Suprapubic skin (tissue), 4 donors: ENCODE measurements at regions not wholly inside any gene's neighbourhood (a gene's known extent, or its start where the extent isn't known, plus 50 kb on each side); places are given as distances from the start of the nearest gene placed in this dataset.

Experiments
- EP300 ChIP-seq: sonication (generic); formaldehyde crosslinking; IDR thresholded peaks from one replicate; pipeline ENCODE4 v1.6.1; 2017; ENCODE audit warnings: antibody characterized with exemption
- POLR2A ChIP-seq, 2 donors: fragments of 450-650 bp; IDR thresholded peaks; one replicate each; pipeline ENCODE4 v1.6.1; 2017; ENCODE audit warnings: antibody characterized with exemption in 2 of 2, mild to moderate bottlenecking in 2 of 2, moderate library complexity in 2 of 2
- POLR2AphosphoS5 ChIP-seq, 3 donors: sonication (generic); formaldehyde crosslinking; IDR thresholded peaks; one replicate each; pipeline ENCODE4 v1.6.1; 2017; ENCODE audit warnings: antibody characterized with exemption in 3 of 3
- TF ChIP-seq, protein P1 (sequence below), 2 donors: fragments of 200-600 bp in 1 of 2; fragments of 450-650 bp in 1 of 2; sonication (generic) in 1 of 2; IDR thresholded peaks; one replicate each; pipeline ENCODE4 v1.5.1; 2016 to 2019; ENCODE audit warnings: antibody characterized with exemption in 2 of 2, mild to moderate bottlenecking in 1 of 2, moderate library complexity in 1 of 2

DNA sequence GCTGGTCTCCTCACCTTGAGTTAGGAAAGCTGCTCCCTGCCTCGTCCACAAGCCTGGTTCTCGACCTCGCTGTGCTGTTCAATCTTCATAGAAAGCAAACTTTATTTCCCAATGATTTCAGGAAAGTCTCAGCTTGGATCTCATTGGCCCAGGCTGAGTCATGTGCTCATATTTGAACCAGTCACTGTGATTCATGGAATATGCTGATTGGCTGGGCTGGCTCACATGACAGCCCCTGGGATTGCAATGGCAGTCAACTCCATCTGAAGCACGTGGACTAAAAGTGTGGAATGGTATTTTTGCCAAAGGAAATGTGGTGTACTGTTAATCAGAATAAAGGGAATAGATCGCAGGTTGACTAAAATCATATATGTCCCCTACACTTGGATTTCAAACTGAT lies 396.6 kb downstream of the AACS start:
- TF ChIP-seq, protein P1, sequence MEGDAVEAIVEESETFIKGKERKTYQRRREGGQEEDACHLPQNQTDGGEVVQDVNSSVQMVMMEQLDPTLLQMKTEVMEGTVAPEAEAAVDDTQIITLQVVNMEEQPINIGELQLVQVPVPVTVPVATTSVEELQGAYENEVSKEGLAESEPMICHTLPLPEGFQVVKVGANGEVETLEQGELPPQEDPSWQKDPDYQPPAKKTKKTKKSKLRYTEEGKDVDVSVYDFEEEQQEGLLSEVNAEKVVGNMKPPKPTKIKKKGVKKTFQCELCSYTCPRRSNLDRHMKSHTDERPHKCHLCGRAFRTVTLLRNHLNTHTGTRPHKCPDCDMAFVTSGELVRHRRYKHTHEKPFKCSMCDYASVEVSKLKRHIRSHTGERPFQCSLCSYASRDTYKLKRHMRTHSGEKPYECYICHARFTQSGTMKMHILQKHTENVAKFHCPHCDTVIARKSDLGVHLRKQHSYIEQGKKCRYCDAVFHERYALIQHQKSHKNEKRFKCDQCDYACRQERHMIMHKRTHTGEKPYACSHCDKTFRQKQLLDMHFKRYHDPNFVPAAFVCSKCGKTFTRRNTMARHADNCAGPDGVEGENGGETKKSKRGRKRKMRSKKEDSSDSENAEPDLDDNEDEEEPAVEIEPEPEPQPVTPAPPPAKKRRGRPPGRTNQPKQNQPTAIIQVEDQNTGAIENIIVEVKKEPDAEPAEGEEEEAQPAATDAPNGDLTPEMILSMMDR (IDR thresholded peaks at IDR 0.05): no peak
- no peak for TF ChIP-seq POLR2AphosphoS5 (IDR thresholded peaks at IDR 0.05)
- TF ChIP-seq EP300: no peak
- no peak for TF ChIP-seq POLR2A (IDR thresholded peaks at IDR 0.05)
